ENCODE measurements at regions not wholly inside any gene's neighbourhood (a gene's known extent, or its start where the extent isn't known, plus 50 kb on each side); places are given as distances from the start of the nearest gene placed in this dataset.

DNA sequence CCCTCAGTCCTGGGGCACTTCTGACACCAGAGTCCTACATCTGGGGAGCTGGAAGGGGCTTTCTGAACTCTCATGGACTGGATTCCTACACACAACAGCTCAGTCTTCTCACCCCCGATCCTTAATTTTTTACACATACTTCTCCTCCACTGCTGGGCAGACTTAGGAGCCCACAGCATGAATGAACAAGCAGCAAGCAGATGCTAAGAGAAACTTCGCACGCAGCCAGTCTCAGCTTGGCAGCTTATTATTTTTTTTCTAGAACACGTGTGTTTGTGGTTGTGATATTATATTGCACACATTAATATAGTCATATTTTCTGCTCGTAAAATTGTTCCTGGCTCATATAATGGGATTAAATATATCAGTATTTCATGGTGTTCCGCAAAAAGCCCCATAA is 50.9 kb upstream of the LOXL4 start:
- TF ChIP-seq, protein P1, sequence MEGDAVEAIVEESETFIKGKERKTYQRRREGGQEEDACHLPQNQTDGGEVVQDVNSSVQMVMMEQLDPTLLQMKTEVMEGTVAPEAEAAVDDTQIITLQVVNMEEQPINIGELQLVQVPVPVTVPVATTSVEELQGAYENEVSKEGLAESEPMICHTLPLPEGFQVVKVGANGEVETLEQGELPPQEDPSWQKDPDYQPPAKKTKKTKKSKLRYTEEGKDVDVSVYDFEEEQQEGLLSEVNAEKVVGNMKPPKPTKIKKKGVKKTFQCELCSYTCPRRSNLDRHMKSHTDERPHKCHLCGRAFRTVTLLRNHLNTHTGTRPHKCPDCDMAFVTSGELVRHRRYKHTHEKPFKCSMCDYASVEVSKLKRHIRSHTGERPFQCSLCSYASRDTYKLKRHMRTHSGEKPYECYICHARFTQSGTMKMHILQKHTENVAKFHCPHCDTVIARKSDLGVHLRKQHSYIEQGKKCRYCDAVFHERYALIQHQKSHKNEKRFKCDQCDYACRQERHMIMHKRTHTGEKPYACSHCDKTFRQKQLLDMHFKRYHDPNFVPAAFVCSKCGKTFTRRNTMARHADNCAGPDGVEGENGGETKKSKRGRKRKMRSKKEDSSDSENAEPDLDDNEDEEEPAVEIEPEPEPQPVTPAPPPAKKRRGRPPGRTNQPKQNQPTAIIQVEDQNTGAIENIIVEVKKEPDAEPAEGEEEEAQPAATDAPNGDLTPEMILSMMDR (conservative IDR thresholded peaks at IDR 0.05; ENCODE audit: low read length) = no peak
- TF ChIP-seq EZH2phosphoT487 (IDR thresholded peaks at IDR 0.05; ENCODE audit: borderline replicate concordance) = no peak

All from Loucy (cell line).